ENCODE measurements at regions not wholly inside any gene's neighbourhood (a gene's known extent, or its start where the extent isn't known, plus 50 kb on each side); places are given as distances from the start of the nearest gene placed in this dataset.

DNA sequence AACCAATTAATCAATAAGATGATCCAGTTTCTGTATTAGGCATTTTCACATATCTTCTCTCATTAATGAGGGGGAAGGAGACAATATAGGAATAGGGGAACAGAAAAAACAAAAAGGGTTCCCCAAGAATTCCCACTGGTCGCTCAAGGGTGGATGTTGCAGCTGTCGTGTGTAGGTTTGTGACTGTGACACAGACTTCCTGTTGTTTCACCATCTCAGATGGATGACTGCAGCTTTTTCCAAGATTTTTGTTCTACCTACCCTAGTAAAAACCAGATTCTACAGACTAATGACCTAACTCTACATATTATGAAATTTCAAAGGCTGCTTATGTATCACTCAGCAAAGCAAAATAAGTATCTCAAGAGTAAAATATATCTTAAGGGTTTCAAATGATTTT lies 73.7 kb upstream of the MB21D2 start:
- TF ChIP-seq, protein P1, sequence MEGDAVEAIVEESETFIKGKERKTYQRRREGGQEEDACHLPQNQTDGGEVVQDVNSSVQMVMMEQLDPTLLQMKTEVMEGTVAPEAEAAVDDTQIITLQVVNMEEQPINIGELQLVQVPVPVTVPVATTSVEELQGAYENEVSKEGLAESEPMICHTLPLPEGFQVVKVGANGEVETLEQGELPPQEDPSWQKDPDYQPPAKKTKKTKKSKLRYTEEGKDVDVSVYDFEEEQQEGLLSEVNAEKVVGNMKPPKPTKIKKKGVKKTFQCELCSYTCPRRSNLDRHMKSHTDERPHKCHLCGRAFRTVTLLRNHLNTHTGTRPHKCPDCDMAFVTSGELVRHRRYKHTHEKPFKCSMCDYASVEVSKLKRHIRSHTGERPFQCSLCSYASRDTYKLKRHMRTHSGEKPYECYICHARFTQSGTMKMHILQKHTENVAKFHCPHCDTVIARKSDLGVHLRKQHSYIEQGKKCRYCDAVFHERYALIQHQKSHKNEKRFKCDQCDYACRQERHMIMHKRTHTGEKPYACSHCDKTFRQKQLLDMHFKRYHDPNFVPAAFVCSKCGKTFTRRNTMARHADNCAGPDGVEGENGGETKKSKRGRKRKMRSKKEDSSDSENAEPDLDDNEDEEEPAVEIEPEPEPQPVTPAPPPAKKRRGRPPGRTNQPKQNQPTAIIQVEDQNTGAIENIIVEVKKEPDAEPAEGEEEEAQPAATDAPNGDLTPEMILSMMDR (conservative IDR thresholded peaks at IDR 0.05; ENCODE audit: low read length) = no peak
- TF ChIP-seq EZH2phosphoT487 (IDR thresholded peaks at IDR 0.05; ENCODE audit: borderline replicate concordance, low read depth, low read length) = no peak

All from OCI-LY7 (cell line).